ENCODE measurements at regions not wholly inside any gene's neighbourhood (a gene's known extent, or its start where the extent isn't known, plus 50 kb on each side); places are given as distances from the start of the nearest gene placed in this dataset.

DNA sequence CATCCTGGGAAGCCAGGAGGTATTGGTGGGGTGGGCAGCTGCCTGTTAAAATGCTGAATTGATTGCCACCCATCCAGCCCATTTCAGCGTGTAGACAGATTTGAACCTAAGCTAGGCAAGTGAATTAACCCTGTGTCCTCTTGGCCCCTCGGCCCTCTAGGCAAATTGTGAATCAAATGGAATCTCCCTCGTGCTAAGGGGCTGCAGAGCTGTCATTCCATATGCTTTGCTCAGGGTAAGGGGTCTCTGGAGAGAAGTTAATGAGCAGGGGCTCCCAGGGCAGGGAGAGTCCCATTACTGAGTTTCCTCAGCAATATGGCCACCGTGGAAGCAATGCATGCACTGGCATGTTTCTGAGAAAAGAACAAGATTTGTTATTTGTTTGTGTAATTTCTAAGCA lies 117.7 kb upstream of the RCN1 start:
- Histone ChIP-seq H3K36me3 (ENCODE audit: control insufficient read depth in 1 of 2, insufficient read depth in 2 of 2, low read depth in 1 of 2, low read length in 2 of 2) (no peaks in the 10 kb centered on the region), H3K4me3 (ENCODE audit: insufficient read depth in 1 of 2, low read depth in 1 of 2, low read length in 2 of 2) (no peak overlapping the region), H3K4me2 (ENCODE audit: low read length, poor library complexity, severe bottlenecking) (no peak overlapping the region), H3K4me1 (ENCODE audit: control insufficient read depth, insufficient read depth, low read depth, low read length) (no peaks in the 10 kb centered on the region), H3K9ac (ENCODE audit: low read length) (no peak overlapping the region), H2AK5ac (ENCODE audit: low read length, severe bottlenecking) (no peak overlapping the region), H4K8ac (ENCODE audit: low read length) (no peak overlapping the region), H2AFZ (ENCODE audit: low read depth, low read length) (no peak overlapping the region), H3K18ac (ENCODE audit: low read depth in 1 of 2, low read length in 2 of 2) (no peak overlapping the region), H2BK120ac (ENCODE audit: low read depth, low read length) (no peak overlapping the region), H2BK5ac (ENCODE audit: low read depth, low read length, poor library complexity, severe bottlenecking) (no peak overlapping the region), H4K91ac (ENCODE audit: low read length) (no peak overlapping the region), H3K9me3 (ENCODE audit: control insufficient read depth, low read length) (no peaks in the 10 kb centered on the region), H3K27me3 (ENCODE audit: control insufficient read depth in 1 of 2, insufficient read depth in 1 of 2, low read length in 2 of 2) (peaks cover 18 to 44% of the 10 kb centered on the region in 2 experiments), H3K27ac (ENCODE audit: low read length, poor library complexity, severe bottlenecking) (no peak overlapping the region), H2BK12ac (ENCODE audit: low read length in 2 of 2) (no peak overlapping the region), H3K79me1 (replicated peaks; ENCODE audit: low read length, poor library complexity, severe bottlenecking) (no peaks in the 10 kb centered on the region), H2BK15ac (ENCODE audit: low read depth, poor library complexity, severe bottlenecking) (no peak overlapping the region), H3K14ac (ENCODE audit: low read length in 2 of 2) (no peak overlapping the region), H3K4ac (ENCODE audit: low read depth in 1 of 2, low read length in 2 of 2) (no peak overlapping the region), H3K23ac (ENCODE audit: low read length in 2 of 2) (no peak overlapping the region)
- DNase-seq, result no peak
- 65% methylated on average over 4 of the region's 4 CpGs for WGBS

DNA sequence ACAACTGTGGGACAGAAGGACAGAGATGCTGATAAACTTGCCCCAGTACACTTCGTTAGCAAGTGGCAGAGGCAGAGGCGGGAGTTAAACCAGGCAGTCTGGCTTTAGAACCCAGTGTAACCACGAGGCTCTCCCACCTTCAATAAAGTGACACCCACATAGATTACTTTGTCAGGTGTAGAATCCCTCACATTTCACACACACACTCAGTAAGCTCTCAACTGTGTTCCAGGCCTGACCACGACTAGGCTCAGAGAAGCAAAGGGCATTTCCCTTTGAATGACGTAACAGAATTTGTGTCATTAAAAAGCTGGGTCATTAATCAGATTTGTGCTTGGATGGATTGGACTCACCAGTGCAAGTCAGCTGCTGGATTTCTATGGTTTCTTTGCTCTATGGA lies 118.3 kb upstream of the RCN1 start:
- WGBS, result 87% methylated on average over 5 of the region's 5 CpGs
- Histone ChIP-seq H4K8ac (ENCODE audit: low read length) (no peak overlapping the region), H3K18ac (ENCODE audit: low read depth in 1 of 2, low read length in 2 of 2) (no peak overlapping the region), H4K91ac (ENCODE audit: low read length) (no peak overlapping the region), H2BK15ac (ENCODE audit: low read depth, poor library complexity, severe bottlenecking) (no peak overlapping the region), H2BK12ac (ENCODE audit: low read length in 2 of 2) (no peak overlapping the region), H3K4me1 (ENCODE audit: control insufficient read depth, insufficient read depth, low read depth, low read length) (no peaks in the 10 kb centered on the region), H3K4me3 (ENCODE audit: insufficient read depth in 1 of 2, low read depth in 1 of 2, low read length in 2 of 2) (no peak overlapping the region), H2AFZ (ENCODE audit: low read depth, low read length) (no peak overlapping the region), H3K9me3 (ENCODE audit: control insufficient read depth, low read length) (no peaks in the 10 kb centered on the region), H3K14ac (ENCODE audit: low read length in 2 of 2) (no peak overlapping the region), H3K79me1 (replicated peaks; ENCODE audit: low read length, poor library complexity, severe bottlenecking) (no peaks in the 10 kb centered on the region), H3K36me3 (ENCODE audit: control insufficient read depth in 1 of 2, insufficient read depth in 2 of 2, low read depth in 1 of 2, low read length in 2 of 2) (no peaks in the 10 kb centered on the region), H2AK5ac (ENCODE audit: low read length, severe bottlenecking) (no peak overlapping the region), H3K4me2 (ENCODE audit: low read length, poor library complexity, severe bottlenecking) (no peak overlapping the region), H2BK120ac (ENCODE audit: low read depth, low read length) (no peak overlapping the region), H3K23ac (ENCODE audit: low read length in 2 of 2) (no peak overlapping the region), H3K27me3 (ENCODE audit: control insufficient read depth in 1 of 2, insufficient read depth in 1 of 2, low read length in 2 of 2) (peaks cover 14 to 46% of the 10 kb centered on the region in 2 experiments), H3K9ac (ENCODE audit: low read length) (no peak overlapping the region), H2BK5ac (ENCODE audit: low read depth, low read length, poor library complexity, severe bottlenecking) (no peak overlapping the region), H3K4ac (ENCODE audit: low read depth in 1 of 2, low read length in 2 of 2) (no peak overlapping the region), H3K27ac (ENCODE audit: low read length, poor library complexity, severe bottlenecking) (no peak overlapping the region)
- no peak for DNase-seq

DNA sequence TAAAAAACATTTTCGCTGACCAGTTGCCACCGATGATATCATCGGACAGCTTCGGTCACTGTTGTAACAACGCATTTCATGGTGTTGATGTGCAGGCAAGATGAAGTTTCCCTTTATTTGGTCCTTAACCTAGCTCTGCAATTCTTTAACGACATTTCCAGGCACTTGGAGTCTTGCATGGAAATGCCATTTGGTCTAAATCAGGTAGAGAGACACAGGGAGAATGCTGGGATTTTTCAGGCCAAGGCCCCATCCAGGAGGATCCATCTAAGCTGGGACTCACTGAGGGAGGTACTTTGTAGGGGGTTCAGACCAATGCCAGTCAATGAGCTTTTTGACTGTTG lies 121.5 kb upstream of the RCN1 start:
- Histone ChIP-seq H3K79me1 (replicated peaks; ENCODE audit: low read length, poor library complexity, severe bottlenecking) (no peaks in the 10 kb centered on the region), H3K27ac (ENCODE audit: low read length, poor library complexity, severe bottlenecking) (no peak overlapping the region), H2AK5ac (ENCODE audit: low read length, severe bottlenecking) (no peak overlapping the region), H3K14ac (ENCODE audit: low read length in 2 of 2) (no peak overlapping the region), H3K4me1 (ENCODE audit: control insufficient read depth, insufficient read depth, low read depth, low read length) (no peaks in the 10 kb centered on the region), H3K4ac (ENCODE audit: low read depth in 1 of 2, low read length in 2 of 2) (no peak overlapping the region), H3K4me3 (ENCODE audit: insufficient read depth in 1 of 2, low read depth in 1 of 2, low read length in 2 of 2) (peak overlapping the region in 1 of 2 experiments; percentile 10), H3K36me3 (ENCODE audit: control insufficient read depth in 1 of 2, insufficient read depth in 2 of 2, low read depth in 1 of 2, low read length in 2 of 2) (no peaks in the 10 kb centered on the region), H2AFZ (ENCODE audit: low read depth, low read length) (no peak overlapping the region), H2BK12ac (ENCODE audit: low read length in 2 of 2) (no peak overlapping the region), H3K4me2 (ENCODE audit: low read length, poor library complexity, severe bottlenecking) (no peak overlapping the region), H3K18ac (ENCODE audit: low read depth in 1 of 2, low read length in 2 of 2) (no peak overlapping the region), H3K27me3 (ENCODE audit: control insufficient read depth in 1 of 2, insufficient read depth in 1 of 2, low read length in 2 of 2) (peaks cover 4 to 53% of the 10 kb centered on the region in 2 experiments), H4K91ac (ENCODE audit: low read length) (no peak overlapping the region), H3K9me3 (ENCODE audit: control insufficient read depth, low read length) (no peaks in the 10 kb centered on the region), H4K8ac (ENCODE audit: low read length) (no peak overlapping the region), H2BK120ac (ENCODE audit: low read depth, low read length) (no peak overlapping the region), H3K9ac (ENCODE audit: low read length) (no peak overlapping the region), H3K23ac (ENCODE audit: low read length in 2 of 2) (no peak overlapping the region), H2BK5ac (ENCODE audit: low read depth, low read length, poor library complexity, severe bottlenecking) (no peak overlapping the region), H2BK15ac (ENCODE audit: low read depth, poor library complexity, severe bottlenecking) (no peak overlapping the region)
- DNase-seq, result no peak
- WGBS, result 98% methylated on average over 6 of the region's 6 CpGs

DNA sequence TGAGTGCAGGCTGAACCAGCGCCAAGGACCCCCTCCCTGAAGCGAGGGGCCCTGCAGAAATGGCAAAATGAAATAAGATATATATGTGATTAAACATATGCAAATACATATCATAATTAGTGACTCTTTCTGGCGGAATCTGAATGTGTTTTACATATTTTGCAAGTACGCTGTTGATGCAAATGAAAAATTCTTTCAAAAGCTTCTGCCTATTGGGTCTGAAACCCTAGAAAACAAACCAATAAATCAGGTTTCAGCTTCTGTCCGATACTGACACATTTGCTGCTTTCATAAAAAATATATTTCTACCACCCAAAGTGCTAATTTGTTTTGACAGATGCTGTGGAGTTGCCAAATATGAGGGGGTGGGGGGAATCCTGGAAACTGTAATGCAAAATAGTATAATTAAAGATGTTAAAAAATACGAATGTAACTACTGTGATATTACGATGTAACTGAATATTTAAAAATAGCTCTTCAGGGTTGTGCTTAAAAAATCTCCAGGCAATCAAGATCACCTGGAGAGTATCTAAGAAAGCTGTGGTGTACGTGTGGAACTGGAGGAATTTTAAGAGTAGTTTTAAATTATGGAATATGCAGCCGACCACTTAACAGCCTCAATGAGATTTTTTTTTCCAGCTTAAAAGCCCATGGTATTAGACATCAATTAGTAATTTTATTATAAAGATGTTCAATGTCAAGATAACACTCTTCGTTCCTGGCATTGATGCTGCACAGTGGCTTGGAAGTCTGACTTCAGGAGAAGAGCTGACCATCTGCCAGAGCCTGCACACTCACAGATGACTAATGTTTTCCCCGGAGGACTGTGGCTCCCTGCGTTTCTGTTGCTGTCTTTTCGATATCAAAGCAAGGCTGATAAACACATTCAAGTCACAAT lies 122.2 kb upstream of the RCN1 start:
- 81% methylated on average over 9 of the region's 13 CpGs for WGBS
- Histone ChIP-seq H2BK15ac (ENCODE audit: low read depth, poor library complexity, severe bottlenecking) (no peak overlapping the region), H3K4me2 (ENCODE audit: low read length, poor library complexity, severe bottlenecking) (no peak overlapping the region), H2AK5ac (ENCODE audit: low read length, severe bottlenecking) (no peak overlapping the region), H3K23ac (ENCODE audit: low read length in 2 of 2) (no peak overlapping the region), H3K9ac (ENCODE audit: low read length) (no peak overlapping the region), H3K27me3 (ENCODE audit: control insufficient read depth in 1 of 2, insufficient read depth in 1 of 2, low read length in 2 of 2) (peaks cover 4 to 52% of the 10 kb centered on the region in 2 experiments), H2BK120ac (ENCODE audit: low read depth, low read length) (no peak overlapping the region), H3K4me3 (ENCODE audit: insufficient read depth in 1 of 2, low read depth in 1 of 2, low read length in 2 of 2) (peak overlapping the region in 1 of 2 experiments; percentile 10), H2BK12ac (ENCODE audit: low read length in 2 of 2) (no peak overlapping the region), H2AFZ (ENCODE audit: low read depth, low read length) (no peak overlapping the region), H3K27ac (ENCODE audit: low read length, poor library complexity, severe bottlenecking) (no peak overlapping the region), H4K91ac (ENCODE audit: low read length) (no peak overlapping the region), H2BK5ac (ENCODE audit: low read depth, low read length, poor library complexity, severe bottlenecking) (no peak overlapping the region), H3K79me1 (replicated peaks; ENCODE audit: low read length, poor library complexity, severe bottlenecking) (no peaks in the 10 kb centered on the region), H4K8ac (ENCODE audit: low read length) (no peak overlapping the region), H3K14ac (ENCODE audit: low read length in 2 of 2) (no peak overlapping the region), H3K4ac (ENCODE audit: low read depth in 1 of 2, low read length in 2 of 2) (no peak overlapping the region), H3K9me3 (ENCODE audit: control insufficient read depth, low read length) (no peaks in the 10 kb centered on the region), H3K4me1 (ENCODE audit: control insufficient read depth, insufficient read depth, low read depth, low read length) (no peaks in the 10 kb centered on the region), H3K36me3 (ENCODE audit: control insufficient read depth in 1 of 2, insufficient read depth in 2 of 2, low read depth in 1 of 2, low read length in 2 of 2) (no peaks in the 10 kb centered on the region), H3K18ac (ENCODE audit: low read depth in 1 of 2, low read length in 2 of 2) (no peak overlapping the region)
- no peak for DNase-seq
